ENCODE measurements at regions not wholly inside any gene's neighbourhood (a gene's known extent, or its start where the extent isn't known, plus 50 kb on each side); places are given as distances from the start of the nearest gene placed in this dataset.

GRCh38 chr16:80191928-80192327 is 348.9 kb upstream of the DYNLRB2 start:
- TF ChIP-seq CTCF (IDR thresholded peaks at IDR 0.05) (no peak), SIN3A (IDR thresholded peaks at IDR 0.05; ENCODE audit: borderline replicate concordance, insufficient read depth, low read depth, low read length) (no peak)
